VCaP (cell line): ENCODE measurements at regions not wholly inside any gene's neighbourhood (a gene's known extent, or its start where the extent isn't known, plus 50 kb on each side); places are given as distances from the start of the nearest gene placed in this dataset.

ENCODE experiments used
- H3K27ac ChIP-seq: fragments of 450-650 bp; 2 replicates; pipeline ENCODE4 v1.5.1; 2017
- CTCF ChIP-seq: fragments of 450-650 bp; conservative IDR thresholded peaks from 2 replicates; pipeline ENCODE4 v1.5.1; 2017; ENCODE audit warnings: mild to moderate bottlenecking, moderate library complexity

- H3K27ac ChIP-seq = no peak overlapping the region
- TF ChIP-seq CTCF = no peak
Observed at GRCh38 chr1:189033169-189033568, 1444.5 kb downstream of the BRINP3 start.

DNA sequence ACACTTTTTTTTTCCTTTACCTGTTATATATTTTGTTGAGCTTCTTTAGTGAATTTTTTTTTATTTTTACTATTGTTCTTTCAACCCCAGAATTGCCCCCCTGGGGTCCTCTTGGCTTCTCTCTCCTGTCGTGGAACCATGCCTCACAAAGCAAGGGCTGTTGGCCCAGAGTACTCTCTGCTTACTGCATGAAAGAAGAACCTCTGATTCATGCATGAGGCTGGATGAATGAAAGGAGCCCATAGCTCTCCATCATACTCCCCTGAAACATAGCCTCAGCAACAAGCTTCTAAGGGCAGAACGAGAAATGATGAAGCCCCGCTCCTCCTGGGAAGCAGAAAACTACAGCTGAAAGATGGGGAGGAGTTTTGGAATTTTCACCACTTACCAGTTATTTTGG, 1441.0 kb downstream of the BRINP3 start:
- H3K27ac ChIP-seq = no peak overlapping the region
- no peak for TF ChIP-seq CTCF

DNA sequence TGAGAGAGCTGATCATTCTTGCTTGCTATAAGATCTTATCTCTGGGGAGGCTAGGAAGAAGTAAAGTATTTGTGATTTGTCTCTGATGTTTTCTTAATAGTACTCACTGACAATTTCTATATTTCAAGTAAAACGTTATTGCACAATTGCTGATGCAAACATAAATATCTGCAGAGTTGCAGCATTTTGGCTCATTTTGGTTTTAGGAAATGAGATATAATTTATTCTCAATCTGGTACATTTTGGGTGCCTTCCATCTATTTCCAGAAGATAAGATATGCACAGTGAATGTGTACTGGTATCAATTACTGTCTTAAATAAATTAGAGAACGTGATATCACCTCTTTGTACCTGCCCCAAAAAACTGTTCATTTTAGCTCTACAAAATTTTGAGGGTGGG, 1431.5 kb downstream of the BRINP3 start:
- no peak for TF ChIP-seq CTCF
- no peak overlapping the region for H3K27ac ChIP-seq

- TF ChIP-seq CTCF = no peak
- H3K27ac ChIP-seq = no peak overlapping the region
Observed at GRCh38 chr1:189084811-189085210, 1392.9 kb downstream of the BRINP3 start.

- TF ChIP-seq CTCF = no peak
Observed at GRCh38 chr1:189103956-189104355, 1373.7 kb downstream of the BRINP3 start.

GRCh38 chr1:189117072-189117770, 1360.4 kb downstream of the BRINP3 start:
- TF ChIP-seq CTCF = no peak
- no peak overlapping the region for H3K27ac ChIP-seq

More at GRCh38 chr1:189103956-189104355, 1373.7 kb downstream of the BRINP3 start:
- no peak overlapping the region for H3K27ac ChIP-seq

- no peak overlapping the region for H3K27ac ChIP-seq
- TF ChIP-seq CTCF = no peak
Observed at GRCh38 chr1:189121941-189122340, 1355.7 kb downstream of the BRINP3 start.
